WERI-Rb-1 (cell line): ENCODE measurements at regions not wholly inside any gene's neighbourhood (a gene's known extent, or its start where the extent isn't known, plus 50 kb on each side); places are given as distances from the start of the nearest gene placed in this dataset.
A peak's percentile ranks its signal among the peaks of the same experiment; 100 is the strongest.

ENCODE experiments used
- DNase-seq: peaks from one replicate; pipeline ENCODE4 v3.0.0-alpha.2; 2020
- H3K27ac ChIP-seq: fragments of 250-450 bp; sonication (Bioruptor Pico); 2 replicates; pipeline ENCODE4 v1.5.1; 2020; ENCODE audit warnings: mild to moderate bottlenecking, moderate library complexity
- H3K27me3 ChIP-seq: fragments of 250-450 bp; sonication (Bioruptor Pico); 2 replicates; pipeline ENCODE4 v1.5.1; 2021; ENCODE audit warnings: mild to moderate bottlenecking, low read depth, moderate library complexity; ENCODE audit not compliant: insufficient read depth, severe bottlenecking
- H3K36me3 ChIP-seq: fragments of 250-450 bp; sonication (Bioruptor Pico); 2 replicates; pipeline ENCODE4 v1.5.1; 2020; ENCODE audit warnings: mild to moderate bottlenecking, moderate library complexity
- H3K4me3 ChIP-seq: 2 replicates; pipeline ENCODE4 v1.5.1; 2011; ENCODE audit warnings: low read depth, mild to moderate bottlenecking, control low read depth, low read length
- H3K9me3 ChIP-seq: fragments of 250-450 bp; sonication (Bioruptor Pico); 2 replicates; pipeline ENCODE4 v1.5.1; 2021; ENCODE audit warnings: mild to moderate bottlenecking, moderate library complexity; ENCODE audit not compliant: severe bottlenecking
- TF ChIP-seq, protein P1 (sequence below): IDR thresholded peaks from 2 replicates; pipeline ENCODE4 v1.5.1; 2011; ENCODE audit warnings: low read depth, mild to moderate bottlenecking, control low read depth, inconsistent platforms, low read length

- DNase-seq, result peak; percentile 55
- Histone ChIP-seq H3K9me3 (no peaks in the 10 kb centered on the region), H3K36me3 (no peaks in the 10 kb centered on the region), H3K4me3 (no peak overlapping the region), H3K27ac (peak overlapping the region; percentile 67), H3K27me3 (peaks cover 3% of the 10 kb centered on the region)
- TF ChIP-seq, protein P1, sequence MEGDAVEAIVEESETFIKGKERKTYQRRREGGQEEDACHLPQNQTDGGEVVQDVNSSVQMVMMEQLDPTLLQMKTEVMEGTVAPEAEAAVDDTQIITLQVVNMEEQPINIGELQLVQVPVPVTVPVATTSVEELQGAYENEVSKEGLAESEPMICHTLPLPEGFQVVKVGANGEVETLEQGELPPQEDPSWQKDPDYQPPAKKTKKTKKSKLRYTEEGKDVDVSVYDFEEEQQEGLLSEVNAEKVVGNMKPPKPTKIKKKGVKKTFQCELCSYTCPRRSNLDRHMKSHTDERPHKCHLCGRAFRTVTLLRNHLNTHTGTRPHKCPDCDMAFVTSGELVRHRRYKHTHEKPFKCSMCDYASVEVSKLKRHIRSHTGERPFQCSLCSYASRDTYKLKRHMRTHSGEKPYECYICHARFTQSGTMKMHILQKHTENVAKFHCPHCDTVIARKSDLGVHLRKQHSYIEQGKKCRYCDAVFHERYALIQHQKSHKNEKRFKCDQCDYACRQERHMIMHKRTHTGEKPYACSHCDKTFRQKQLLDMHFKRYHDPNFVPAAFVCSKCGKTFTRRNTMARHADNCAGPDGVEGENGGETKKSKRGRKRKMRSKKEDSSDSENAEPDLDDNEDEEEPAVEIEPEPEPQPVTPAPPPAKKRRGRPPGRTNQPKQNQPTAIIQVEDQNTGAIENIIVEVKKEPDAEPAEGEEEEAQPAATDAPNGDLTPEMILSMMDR, result no peak
Observed at GRCh38 chr4:176546975-176547374, 227.2 kb downstream of the SPCS3 start.

DNA sequence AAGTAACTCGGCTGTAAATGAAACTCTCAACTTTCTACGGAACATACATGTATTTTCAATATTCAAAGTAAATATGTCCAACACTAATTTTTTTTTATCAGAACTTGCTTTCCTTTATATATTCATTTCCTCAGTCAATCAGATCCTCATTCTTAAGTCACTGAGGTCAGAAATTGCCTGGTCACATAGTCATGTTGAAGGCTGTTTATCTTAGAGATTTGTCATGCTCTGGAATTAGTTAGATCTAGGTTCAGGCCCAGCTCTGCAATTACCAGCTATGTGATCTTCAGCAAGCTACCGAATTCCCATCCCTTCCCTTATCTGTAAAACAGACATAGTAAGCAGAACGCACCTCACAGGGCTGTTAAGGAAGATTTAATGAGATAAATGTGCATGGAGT is 228.8 kb downstream of the SPCS3 start:
- H3K36me3 ChIP-seq, result no peaks in the 10 kb centered on the region
- H3K27ac ChIP-seq, result peak overlapping the region; percentile 67
- H3K27me3 ChIP-seq, result no peaks in the 10 kb centered on the region
- TF ChIP-seq, protein P1, result no peak
- no peak overlapping the region for H3K4me3 ChIP-seq
- peak; percentile 33 for DNase-seq
- H3K9me3 ChIP-seq, result no peaks in the 10 kb centered on the region

- H3K27ac ChIP-seq, result peak overlapping the region; percentile 67
- no peaks in the 10 kb centered on the region for H3K9me3 ChIP-seq
- peak; percentile 51 for DNase-seq
- TF ChIP-seq, protein P1, result no peak
- no peak overlapping the region for H3K4me3 ChIP-seq
- H3K27me3 ChIP-seq, result no peaks in the 10 kb centered on the region
- H3K36me3 ChIP-seq, result no peaks in the 10 kb centered on the region
Observed at GRCh38 chr4:176549161-176549865, 229.5 kb downstream of the SPCS3 start.

DNA sequence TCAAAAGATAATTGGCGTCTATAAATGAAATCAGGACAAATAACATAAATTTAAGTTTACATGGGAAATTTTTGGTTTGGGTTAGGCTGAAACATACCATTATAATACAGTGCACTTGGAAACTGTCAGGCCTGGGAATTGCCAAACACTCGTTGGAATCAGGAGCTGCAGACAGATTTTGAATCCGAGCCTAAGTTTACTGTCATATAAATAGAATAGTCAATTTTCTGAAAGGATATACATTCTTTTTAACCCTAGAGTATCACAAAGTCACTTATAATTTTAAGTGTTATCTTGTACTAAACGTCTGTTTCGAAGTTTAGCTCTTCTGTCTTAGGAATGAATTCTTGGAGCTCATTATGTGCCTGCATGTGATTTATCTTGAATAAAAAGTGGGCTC is 234.1 kb downstream of the VEGFC start:
- H3K27me3 ChIP-seq, result no peaks in the 10 kb centered on the region
- H3K36me3 ChIP-seq, result no peaks in the 10 kb centered on the region
- no peaks in the 10 kb centered on the region for H3K9me3 ChIP-seq
- H3K27ac ChIP-seq, result no peak overlapping the region
- no peak for DNase-seq
- no peak overlapping the region for H3K4me3 ChIP-seq
- TF ChIP-seq, protein P1, result no peak

DNA sequence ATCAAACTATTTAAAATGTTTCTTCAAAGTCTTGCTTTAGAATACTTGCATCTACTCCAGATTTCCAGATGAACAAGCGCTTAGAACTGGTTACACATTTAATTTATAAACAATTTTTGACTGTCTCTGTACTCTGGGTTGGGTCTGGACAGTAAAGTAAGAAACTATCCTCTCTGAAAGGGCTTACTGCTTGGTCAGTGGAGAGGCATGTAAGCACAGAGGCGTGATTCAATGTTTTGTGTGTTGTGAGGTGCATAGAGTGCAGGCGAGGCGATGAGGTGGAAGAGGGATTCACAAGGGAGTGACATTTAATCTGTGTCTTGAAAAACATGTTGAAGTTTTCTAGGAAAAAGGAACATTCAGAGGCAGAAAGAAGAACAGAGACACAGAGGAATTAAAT is 231.4 kb downstream of the VEGFC start:
- Histone ChIP-seq H3K27ac (no peak overlapping the region), H3K4me3 (no peak overlapping the region), H3K36me3 (no peaks in the 10 kb centered on the region), H3K9me3 (no peaks in the 10 kb centered on the region), H3K27me3 (no peaks in the 10 kb centered on the region)
- DNase-seq, result no peak
- TF ChIP-seq, protein P1, result no peak

DNA sequence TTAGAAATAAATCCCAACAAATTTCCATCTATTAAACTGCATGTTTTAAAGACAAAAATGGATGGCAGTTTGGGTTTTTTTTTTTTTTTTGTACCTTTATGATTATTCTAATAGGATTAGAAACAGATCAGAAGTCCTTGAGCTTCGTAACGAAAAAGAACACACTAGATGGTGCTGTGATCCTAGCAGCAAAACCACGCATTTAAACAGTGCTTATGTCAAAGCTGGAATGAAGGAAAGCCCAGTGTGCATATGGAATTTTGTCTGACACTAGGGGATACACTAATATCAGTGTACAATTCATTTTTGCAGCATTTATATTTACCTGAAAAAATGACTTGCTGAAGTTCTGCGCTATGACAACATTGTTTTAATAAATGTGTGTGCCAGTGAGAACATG is 229.1 kb downstream of the VEGFC start:
- Histone ChIP-seq H3K9me3 (no peaks in the 10 kb centered on the region), H3K4me3 (no peak overlapping the region), H3K27ac (no peak overlapping the region), H3K27me3 (no peaks in the 10 kb centered on the region), H3K36me3 (no peaks in the 10 kb centered on the region)
- DNase-seq, result peak; percentile 27
- TF ChIP-seq, protein P1, result peak; percentile 36; the same call in 1 of the 2 replicates
